SHP77 (cell line): ENCODE measurements at regions not wholly inside any gene's neighbourhood (a gene's known extent, or its start where the extent isn't known, plus 50 kb on each side); places are given as distances from the start of the nearest gene placed in this dataset.
A peak's percentile ranks its signal among the peaks of the same experiment; 100 is the strongest.

Experiments
- DNase-seq, 2 experiments: peaks; one replicate each; lab custom pipeline; 2025; lab: John Stamatoyannopoulos, UW

DNA sequence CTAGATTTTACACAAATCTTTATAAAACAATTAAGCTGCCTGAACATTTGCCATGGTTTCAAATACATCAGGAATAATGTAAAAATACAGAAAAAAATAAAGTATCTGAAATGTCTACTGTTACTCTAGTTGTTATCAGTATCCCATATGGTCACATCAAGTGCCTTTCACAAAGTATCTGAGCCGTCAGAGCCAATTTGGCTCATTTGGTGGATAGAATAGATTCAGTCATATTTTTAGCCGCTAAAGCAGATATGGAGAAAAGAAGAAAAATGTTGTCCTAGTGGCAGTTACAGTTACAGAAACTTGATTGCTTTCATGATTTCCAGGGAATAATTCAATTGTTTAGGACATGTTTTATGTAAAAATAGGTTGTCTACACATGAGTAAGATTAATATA, 641.1 kb downstream of the RAPGEF2 start:
- DNase-seq, result no peak

DNA sequence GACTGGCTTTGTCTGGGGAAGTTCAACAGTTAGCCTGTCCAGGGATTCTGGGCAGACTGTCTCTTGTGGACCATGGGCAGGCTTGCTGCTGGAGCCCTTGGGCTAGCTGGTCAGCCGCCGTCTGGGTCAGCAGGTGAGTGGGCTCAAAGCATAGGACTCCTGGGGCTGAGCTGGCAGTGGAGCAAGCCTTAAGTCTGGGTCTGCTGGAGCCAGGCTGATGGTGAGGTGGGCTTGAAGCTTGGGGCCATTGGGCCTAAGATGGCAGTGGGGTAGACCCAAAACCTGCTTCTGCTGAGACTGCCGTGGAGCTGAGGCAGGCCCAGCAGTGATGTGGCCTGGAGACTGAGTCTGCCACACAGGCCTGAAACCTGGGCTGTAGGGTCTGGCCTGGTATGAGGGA, 645.1 kb downstream of the RAPGEF2 start:
- DNase-seq, result no peak

DNA sequence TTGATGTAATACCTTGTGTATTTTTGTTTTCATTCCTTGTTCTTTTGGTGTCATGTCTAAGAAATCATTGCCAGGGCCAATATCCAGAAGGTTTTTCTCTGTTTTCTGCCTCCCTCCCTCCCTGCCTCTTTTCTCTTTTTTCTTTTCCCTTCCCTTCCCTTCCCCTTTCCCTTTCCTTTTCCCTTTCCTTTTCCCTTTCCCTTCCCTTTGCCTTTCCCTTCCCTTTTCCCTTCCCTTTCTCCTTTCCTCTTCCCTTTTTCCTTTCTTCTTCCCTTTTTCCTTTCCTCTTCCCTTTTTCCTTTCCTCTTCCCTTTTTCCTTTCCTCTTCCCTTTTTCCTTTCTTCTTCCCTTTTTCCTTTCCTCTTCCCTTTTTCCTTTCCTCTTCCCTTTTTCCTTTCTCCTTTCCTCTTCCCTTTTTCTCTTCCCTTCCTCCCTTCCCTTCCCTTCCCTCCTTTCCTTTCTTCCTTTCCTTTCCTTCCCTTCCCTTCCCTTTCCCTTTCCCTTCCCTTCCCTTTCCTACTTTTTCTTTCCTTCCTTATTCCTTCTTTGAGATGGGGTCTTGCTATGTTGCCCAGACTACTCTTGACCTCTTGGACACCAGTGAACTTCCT, 646.1 kb downstream of the RAPGEF2 start:
- no peak for DNase-seq

DNA sequence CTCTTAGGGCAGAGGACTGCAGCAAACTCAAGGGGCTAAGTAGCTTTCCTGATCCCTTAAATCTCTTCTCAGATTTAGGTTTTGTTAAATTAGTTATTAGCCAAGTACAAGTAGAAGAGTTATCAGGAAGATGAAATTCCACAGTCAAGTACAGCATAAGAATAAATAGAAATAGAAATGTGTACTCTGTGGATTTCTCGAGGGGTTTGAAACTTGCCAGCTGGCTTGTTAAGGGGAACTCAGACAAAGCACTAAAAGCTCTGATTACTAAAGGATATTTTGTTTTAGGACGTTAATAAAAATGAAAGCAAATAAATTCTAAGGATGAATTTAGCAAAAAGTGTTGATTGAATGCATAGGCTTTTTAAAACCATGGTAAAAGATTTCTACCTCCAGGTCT, 654.6 kb downstream of the RAPGEF2 start:
- DNase-seq, result no peak

DNA sequence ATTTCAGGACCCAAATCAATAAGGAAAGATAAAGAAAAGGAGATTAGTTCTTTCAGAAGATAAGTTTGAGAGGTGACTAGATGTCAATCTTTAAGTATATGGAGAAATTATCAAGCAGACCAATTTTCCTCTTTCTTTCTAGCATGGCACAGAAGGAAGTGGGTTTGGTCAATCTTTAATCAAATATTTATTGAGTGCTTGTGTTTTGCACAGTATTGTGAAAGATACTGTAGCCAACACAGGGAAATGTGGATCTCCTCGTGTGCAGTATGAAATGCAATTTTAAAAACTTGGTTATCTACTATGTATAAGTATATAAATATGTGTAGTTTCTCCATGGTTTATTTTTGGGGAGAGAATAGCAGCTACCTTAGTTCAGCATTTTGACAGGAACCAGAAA, 655.2 kb downstream of the RAPGEF2 start:
- no peak for DNase-seq

DNA sequence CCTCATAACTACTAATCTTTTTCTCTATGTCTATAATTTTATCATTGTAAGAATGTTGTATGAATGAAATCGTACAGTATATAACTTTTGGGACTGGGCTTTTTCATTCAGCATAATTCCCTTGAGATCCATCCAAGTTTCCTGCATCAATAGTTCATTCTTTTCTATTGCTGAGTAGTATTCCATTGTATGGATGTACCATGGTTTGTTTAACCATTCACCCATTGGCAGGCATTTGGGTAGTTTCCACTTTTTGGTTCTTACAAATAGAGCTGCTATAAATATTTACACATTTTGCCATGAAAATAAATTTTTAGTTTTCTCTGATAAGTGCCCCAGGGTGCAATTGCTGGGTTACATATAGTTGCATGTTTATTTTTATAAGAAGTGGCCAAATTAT, 659.8 kb downstream of the RAPGEF2 start:
- no peak for DNase-seq

DNA sequence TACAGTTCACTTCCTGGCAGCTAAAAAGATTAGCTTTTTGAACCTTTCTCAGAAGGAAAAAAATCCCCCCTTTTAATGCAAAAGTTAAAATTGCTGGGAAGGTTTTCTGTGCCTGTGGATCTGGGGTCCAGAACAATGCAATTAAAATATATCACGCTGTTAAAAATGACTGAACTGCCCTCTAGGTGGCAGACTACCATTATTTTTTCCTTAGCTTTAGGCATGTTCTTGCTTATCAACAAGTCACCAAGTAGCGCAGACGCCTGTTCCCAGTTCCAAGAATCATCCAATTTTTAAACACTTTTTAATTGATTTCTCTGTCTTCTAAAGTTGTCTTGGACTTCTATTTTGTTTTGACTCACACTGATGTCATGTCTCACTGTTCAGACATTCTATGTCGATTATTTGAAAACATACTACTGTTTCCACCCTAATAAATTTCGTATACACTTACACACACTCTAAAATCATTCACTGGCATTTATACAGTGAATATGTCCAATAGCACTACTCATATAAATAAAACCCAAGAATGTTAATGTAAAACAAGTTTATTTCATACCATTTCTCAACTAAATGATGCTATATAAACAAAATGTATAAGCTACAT, 661.6 kb downstream of the RAPGEF2 start:
- DNase-seq, result peak in 1 of 2 experiments; percentile 13

DNA sequence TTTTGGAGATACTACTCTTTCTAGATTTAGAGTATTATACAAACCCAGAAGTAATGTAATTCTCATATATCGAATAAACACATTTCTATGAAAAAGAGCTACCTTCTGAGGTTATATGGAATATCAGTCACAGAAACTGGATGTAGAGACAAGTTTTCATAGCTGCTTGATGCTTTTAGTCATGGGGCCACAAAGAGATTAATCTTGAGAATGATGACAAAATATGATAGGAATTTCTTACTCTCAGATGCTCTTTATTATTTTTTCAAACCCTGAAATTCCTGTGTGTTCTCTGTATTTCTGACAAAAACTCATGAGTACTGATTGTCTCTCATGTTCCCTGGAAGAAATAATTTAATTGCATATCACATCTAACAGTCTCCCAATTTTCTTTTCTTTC, 662.5 kb downstream of the RAPGEF2 start:
- DNase-seq, result no peak

DNA sequence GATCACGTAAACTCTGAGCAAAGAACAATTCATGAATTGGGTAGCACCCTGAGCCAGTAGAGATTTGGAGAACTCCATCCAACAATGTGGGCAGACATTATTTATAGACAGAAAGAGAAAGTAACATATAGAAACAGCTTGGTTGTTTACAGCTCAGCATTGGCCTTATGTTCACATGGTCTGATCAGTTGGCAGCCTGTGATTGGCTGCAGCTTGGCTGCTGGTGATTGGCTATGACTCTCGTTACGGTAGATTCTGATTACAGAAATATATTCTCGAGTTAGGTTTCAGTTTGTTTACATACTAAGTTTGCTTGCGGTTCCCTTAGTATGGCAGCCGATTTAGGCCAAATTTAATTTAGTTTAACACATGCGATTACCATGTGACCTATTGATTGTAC, 663.4 kb downstream of the RAPGEF2 start:
- no peak for DNase-seq

DNA sequence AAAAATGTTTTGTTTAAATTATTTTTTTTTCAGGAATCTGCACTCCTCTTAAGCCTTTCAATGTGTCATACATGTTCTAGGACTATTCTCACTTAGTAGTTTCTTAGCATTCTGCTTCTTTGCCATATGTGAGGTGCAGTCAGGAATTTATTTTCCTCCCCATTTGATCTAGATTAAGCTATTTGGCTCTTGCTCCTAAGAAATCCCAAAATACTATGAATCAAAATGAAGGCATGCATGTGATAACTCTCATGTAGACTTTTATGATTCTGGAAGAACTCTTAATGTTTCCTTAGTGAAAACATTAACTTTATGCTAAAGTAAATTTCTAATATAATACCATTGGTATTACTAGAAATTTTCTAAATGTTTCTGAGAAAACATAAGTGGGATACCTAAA, 664.5 kb downstream of the RAPGEF2 start:
- no peak for DNase-seq

DNA sequence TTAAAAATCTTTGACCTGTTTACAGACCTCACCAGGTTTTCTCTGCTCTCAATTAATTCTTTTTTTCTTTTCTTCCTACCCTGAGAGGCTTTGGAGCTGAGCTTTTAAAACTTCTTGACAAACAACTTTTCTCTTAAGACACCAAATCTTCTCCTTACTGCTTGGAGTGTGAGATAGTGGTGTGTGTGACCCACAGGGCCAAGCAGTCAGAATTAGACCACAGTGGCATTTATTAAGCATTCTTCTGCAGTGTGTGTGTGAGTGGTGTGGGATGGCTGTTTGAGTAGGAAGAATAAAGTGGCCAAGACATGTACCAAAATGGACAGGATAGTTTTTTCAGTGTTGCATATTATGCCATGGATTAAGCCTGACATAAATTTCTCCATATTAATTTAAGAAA, 665.1 kb downstream of the RAPGEF2 start:
- no peak for DNase-seq

DNA sequence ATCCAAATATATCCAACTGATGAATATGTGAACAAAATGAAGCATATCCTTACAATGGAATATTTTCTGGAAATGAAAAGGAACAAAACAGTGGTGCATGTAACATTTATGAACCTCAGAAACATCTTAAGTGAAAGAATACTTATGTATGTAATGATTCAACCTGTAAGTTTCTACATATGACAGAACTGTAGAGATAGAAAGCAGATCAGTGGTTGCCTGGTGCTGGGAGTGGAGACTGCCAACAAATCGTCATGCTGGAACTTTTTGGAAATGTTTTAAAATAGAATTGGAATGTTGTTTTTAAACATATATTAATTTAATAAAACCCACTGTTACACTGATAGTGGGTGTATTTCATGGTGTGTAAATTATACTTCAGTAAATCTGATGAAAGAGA, 667.5 kb downstream of the RAPGEF2 start:
- no peak for DNase-seq

DNA sequence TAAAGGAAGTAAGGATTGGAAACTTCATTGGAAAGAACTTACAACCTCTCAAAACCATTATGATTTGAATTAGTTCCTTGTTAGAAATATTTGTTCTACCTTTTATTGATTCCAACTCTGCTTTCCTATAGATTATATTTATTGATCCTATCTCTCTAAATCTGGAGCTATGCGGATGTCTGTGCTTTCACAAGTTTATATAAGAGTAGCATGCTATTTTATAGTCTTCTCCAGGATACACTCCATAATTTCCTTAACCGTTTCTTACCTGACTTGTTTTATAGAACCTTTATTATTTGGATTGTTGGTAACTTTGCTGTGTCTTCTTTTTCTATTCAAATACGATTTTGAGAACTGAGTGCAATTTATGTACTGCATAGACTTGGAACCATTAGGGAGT, 668.1 kb downstream of the RAPGEF2 start:
- no peak for DNase-seq

DNA sequence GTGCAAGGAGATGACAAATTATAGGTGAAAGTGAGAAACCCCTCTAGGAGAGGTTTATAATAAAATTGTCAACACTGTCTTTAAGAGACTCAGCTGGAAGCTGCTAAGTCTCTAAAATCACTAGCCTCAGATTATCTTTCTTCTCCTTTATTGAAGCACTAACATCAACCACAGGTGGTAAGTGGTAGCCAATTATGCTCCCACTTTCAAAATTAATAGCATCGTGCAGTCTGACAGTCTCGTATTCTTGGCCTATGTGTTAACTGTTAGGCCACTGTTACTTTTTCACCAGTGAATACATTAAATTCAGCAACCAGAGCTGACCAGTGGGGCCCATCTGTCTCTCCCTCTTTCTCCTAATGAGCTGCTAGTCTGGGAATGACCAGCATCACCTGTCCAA, 674.1 kb downstream of the RAPGEF2 start:
- no peak for DNase-seq

DNA sequence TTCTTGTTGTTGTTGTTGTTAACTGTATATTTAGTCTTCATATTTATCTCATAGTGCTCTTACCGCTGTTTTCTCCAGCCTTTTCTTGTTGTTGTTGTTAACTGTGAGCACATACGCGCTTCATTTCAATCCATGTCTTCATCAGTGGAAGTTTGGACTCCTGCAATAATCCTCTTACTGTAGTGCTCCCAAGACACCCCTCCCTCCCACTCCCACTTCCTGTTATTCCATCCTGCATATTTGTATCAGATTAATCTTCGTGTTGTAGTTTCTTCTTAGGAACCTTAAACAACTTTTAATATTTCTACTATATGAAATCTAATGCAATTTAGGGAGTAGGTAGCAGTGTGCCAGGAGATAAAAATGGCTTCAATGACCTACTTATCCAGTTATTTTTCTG, 674.8 kb downstream of the RAPGEF2 start:
- DNase-seq, result no peak

DNA sequence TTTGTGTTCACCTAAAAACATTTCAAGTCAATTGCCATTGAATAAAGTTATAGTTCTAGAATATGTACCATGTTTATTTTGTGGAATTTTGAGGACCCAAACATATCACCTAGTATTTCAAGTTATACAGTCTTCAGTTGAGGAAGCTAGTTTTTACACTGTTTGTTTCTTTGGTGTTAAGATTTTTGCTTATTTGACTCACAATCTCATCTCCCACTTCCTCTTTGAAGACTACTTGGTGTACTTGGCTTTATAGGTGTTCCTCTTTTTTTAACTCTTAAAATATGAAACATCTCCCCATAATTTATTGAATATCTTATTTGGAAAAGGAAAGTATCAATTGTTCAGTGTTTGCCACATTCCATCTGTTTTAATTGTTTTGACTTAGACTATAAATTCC, 675.4 kb downstream of the RAPGEF2 start:
- DNase-seq, result no peak

DNA sequence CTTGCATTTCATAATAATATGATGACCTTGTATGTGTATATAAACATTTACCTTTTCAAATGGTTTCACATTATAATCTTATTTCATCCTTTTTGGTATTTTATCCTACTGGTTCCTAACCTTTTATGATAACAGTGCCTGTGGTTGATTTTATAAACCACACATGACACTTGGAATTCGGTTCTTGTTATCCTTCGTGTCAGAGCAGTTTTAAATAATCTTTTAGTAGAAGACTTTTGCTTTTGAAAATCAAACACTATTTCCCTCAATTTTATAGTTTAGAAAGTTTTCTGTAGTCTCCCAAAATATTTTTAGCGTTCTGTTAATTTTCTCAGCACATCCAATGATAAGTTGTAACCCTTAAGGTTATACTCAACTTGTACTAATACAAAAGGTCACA, 676.8 kb downstream of the RAPGEF2 start:
- no peak for DNase-seq

DNA sequence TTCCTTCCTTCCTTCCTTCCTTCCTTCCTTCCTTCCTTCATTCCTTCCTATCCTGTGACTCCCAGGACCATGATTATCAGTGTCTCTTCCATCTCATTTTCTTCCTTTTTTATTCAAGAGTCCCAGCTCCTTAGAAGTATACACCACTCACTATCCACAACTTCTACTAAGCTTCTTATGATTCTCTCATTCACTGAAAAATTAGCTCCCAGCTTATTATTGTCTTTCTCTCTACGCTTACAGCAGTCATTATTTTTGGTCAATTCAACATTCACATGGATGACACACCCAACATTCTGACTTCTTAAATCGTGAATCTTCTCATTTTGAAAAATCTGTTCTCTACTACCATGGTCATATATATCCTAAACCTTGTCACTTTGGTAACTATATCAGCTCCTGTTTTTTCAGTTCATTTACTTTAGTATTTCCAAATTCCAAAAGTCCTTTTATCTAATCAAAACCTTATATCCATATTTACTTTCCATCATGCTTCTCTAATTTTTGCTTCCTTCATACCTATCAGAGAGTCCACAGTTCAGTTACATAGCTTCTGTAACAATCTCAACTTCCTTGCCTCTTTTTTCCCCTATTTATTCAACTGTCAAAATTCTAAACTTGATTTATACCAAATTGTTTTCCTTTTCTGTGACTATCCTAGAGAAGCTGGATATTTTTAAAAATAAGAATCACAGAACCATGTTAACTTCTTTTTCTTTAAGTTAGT, 677.5 kb downstream of the RAPGEF2 start:
- DNase-seq, result no peak

DNA sequence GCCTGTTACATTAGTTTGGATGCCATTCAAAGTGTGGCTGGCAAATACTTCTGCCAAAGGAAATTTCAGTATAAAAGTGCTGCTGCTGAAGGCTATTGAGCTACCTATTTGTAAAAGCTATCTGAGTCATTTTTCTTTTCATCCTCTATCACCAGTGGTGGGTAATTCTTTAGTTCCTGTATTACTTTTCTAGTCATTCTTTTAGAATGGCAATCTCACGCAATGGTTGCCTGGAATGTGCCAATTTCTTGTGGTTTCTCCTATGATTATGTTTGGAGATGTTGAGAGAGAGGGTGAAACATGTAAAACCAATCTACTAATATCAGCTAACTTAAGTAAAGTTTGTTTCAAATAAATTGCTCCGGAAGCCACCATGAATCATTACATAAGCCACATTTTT, 685.0 kb downstream of the RAPGEF2 start:
- no peak for DNase-seq

DNA sequence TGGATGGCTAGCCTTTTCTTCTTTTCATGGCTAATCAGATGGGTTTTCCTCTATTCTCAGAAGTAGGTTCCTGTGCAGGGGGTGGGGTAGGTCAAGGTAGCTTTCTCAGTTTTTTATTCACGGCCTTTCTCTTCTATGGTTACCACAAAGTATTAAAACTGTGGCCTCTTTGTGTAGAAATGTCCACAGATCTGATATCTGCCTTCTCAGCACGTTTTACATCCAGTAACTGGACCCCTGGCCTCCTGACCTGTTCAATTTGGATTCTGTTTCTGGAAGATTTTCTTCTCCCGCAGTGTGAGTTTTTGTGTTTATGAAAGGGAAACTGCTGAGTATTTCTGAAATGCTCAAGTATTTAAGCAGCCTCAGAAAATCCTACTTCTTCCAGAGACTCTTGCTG, 688.5 kb downstream of the RAPGEF2 start:
- DNase-seq, result no peak

DNA sequence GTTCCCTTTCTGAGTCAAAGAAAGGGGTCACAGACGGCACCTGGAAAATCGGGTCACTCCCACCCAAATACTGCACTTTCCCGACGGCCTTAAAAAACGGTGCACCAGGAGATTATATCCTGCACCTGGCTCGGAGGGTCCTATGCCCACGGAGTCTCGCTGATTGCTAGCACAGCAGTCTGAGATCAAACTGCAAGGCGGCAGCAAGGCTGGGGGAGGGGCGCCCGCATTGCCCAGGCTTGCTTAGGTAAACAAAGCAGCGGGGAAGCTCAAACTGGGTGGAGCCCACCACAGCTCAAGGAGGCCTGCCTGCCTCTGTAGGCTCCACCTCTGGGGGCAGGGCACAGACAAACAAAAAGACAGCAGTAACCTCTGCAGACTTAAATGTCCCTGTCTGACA, 701.7 kb downstream of the RAPGEF2 start:
- peak in 1 of 2 experiments; percentile 6 for DNase-seq

DNA sequence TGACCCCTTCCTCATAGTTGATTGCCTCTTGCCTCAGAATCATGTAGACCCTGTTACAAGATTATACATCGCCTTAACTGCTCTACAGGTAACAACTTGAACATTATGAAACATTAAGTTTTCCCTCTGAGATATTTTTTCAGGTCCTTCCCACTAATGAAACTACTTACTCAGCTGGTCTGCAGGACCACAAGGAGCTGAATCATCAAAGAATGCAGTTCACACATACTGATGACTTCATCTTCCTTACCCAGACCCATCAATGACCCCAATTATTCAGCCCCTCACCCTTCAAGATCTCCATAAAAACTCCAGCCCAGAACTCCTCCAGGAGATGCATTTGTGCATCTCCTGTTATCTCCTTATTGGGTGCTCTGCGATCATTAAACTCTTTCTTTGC, 720.9 kb downstream of the RAPGEF2 start:
- no peak for DNase-seq

DNA sequence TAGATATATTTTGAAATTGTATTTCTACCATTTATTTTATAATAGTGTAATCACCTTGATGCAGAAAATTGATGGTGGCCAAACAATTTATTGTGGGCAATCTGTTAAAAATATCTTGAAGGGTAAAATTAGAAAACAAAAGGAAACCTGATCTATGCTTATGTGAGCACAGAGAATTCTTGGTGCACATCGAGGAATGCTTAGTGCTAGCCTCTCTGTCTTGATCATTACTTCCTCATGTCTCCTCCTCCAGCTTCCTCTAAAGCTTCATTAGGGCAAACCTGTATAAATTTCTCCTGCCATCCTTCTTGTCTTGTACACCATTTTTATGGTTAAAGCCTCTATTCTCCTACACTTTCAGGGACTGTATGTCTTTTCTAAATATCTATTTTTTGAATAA, 725.8 kb downstream of the RAPGEF2 start:
- no peak for DNase-seq

DNA sequence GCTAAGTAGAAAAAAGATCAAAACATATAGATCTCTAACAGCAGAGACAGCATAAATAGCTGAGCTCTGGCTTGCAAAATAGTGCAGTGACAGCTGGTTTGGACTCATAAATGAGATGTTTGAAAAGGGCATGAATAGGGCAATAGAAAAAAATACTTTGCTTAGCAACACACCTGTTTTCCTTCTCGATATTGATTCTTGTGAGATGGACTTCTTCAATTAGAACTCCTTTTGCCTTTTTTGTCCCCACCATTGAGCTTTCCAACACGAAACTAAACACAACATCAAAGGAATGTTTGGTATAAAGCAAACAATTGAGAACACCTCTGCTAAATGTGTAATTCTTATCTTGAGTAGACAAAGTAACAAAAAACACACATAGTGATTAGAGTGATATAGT, 726.3 kb downstream of the RAPGEF2 start:
- DNase-seq, result no peak
